Mesenchymal stem cell (in vitro differentiated cells and primary cell): ENCODE measurements at regions not wholly inside any gene's neighbourhood (a gene's known extent, or its start where the extent isn't known, plus 50 kb on each side); places are given as distances from the start of the nearest gene placed in this dataset.

Experiments used
- DNase-seq: peaks from one replicate; pipeline ENCODE4 v3.0.0-alpha.2; 2013
- H2AFZ ChIP-seq: one replicate; pipeline ENCODE4 v1.6.1; 2013; ENCODE audit warnings: low read depth, mild to moderate bottlenecking, control low read depth, inconsistent platforms, low read length, moderate library complexity
- H2AK5ac ChIP-seq: 2 replicates; pipeline ENCODE4 v1.6.1; 2013; ENCODE audit warnings: low read length, moderate library complexity, mild to moderate bottlenecking, inconsistent platforms; ENCODE audit not compliant: severe bottlenecking
- H2BK120ac ChIP-seq: one replicate; pipeline ENCODE4 v1.6.1; 2013; ENCODE audit warnings: low read depth, mild to moderate bottlenecking, inconsistent platforms, low read length, moderate library complexity
- H2BK12ac ChIP-seq, 2 experiments: one replicate each; pipeline ENCODE4 v1.6.1; 2013; ENCODE audit warnings: inconsistent platforms in 2 of 2, low read length in 2 of 2, mild to moderate bottlenecking in 2 of 2, moderate library complexity in 2 of 2, control low read depth in 1 of 2
- H2BK15ac ChIP-seq: one replicate; pipeline ENCODE4 v1.6.1; 2013; ENCODE audit warnings: mild to moderate bottlenecking, low read depth, inconsistent platforms; ENCODE audit not compliant: poor library complexity, severe bottlenecking
- H2BK5ac ChIP-seq: 2 replicates; pipeline ENCODE4 v1.6.1; 2013; ENCODE audit warnings: low read depth, mild to moderate bottlenecking, low read length, control low read depth, inconsistent platforms; ENCODE audit not compliant: poor library complexity, severe bottlenecking
- H3K14ac ChIP-seq, 2 experiments: one replicate each; pipeline ENCODE4 v1.6.1; 2013; ENCODE audit warnings: inconsistent platforms in 2 of 2, low read length in 2 of 2, control low read depth in 1 of 2, mild to moderate bottlenecking in 1 of 2, moderate library complexity in 1 of 2
- H3K18ac ChIP-seq, 2 experiments: one replicate each; pipeline ENCODE4 v1.6.1; 2013; ENCODE audit warnings: inconsistent platforms in 2 of 2, low read length in 2 of 2, control low read depth in 1 of 2, low read depth in 1 of 2, mild to moderate bottlenecking in 1 of 2
- H3K23ac ChIP-seq, 2 experiments: one replicate each; pipeline ENCODE4 v1.6.1; 2013; ENCODE audit warnings: inconsistent platforms in 2 of 2, low read length in 2 of 2, mild to moderate bottlenecking in 2 of 2, moderate library complexity in 2 of 2, control low read depth in 1 of 2
- H3K27ac ChIP-seq: 2 replicates; pipeline ENCODE4 v1.5.1; 2013; ENCODE audit warnings: mild to moderate bottlenecking, moderate library complexity, low read length, control low read depth, inconsistent platforms; ENCODE audit not compliant: poor library complexity, severe bottlenecking
- H3K27me3 ChIP-seq, 2 experiments: 2 replicates each; pipeline versions ENCODE4 v1.6.1 to v1.7.0; 2013; ENCODE audit warnings: low read length in 2 of 2, mild to moderate bottlenecking in 2 of 2, moderate library complexity in 2 of 2, control low read depth in 1 of 2, inconsistent platforms in 1 of 2; ENCODE audit not compliant: control insufficient read depth in 1 of 2, insufficient read depth in 1 of 2
- H3K36me3 ChIP-seq, 2 experiments: 2 replicates each; pipeline versions ENCODE4 v1.6.1 to v1.7.0; 2013; ENCODE audit warnings: low read length in 2 of 2, control low read depth in 1 of 2, inconsistent platforms in 1 of 2, low read depth in 1 of 2, mild to moderate bottlenecking in 1 of 2; ENCODE audit not compliant: insufficient read depth in 2 of 2, control insufficient read depth in 1 of 2
- H3K4ac ChIP-seq, 2 experiments: one replicate each; pipeline ENCODE4 v1.6.1; 2013; ENCODE audit warnings: inconsistent platforms in 2 of 2, low read length in 2 of 2, mild to moderate bottlenecking in 2 of 2, moderate library complexity in 2 of 2, control low read depth in 1 of 2, low read depth in 1 of 2
- H3K4me1 ChIP-seq: 2 replicates; pipeline ENCODE4 v1.6.1; 2013; ENCODE audit warnings: low read depth, low read length, control low read depth; ENCODE audit not compliant: control insufficient read depth, insufficient read depth
- H3K4me2 ChIP-seq: 2 replicates; pipeline ENCODE4 v1.6.1; 2013; ENCODE audit warnings: low read length, mild to moderate bottlenecking, inconsistent platforms; ENCODE audit not compliant: poor library complexity, severe bottlenecking
- H3K4me3 ChIP-seq, 2 experiments: 2 replicates each; pipeline versions ENCODE4 v1.5.1 to v1.7.0; 2013; ENCODE audit warnings: low read length in 2 of 2, mild to moderate bottlenecking in 2 of 2, control low read depth in 1 of 2, low read depth in 1 of 2; ENCODE audit not compliant: insufficient read depth in 1 of 2
- H3K79me1 ChIP-seq: replicated peaks from 2 replicates; pipeline ENCODE4 v1.6.1; 2013; ENCODE audit warnings: mild to moderate bottlenecking, control low read depth, low read length, inconsistent platforms; ENCODE audit not compliant: poor library complexity, severe bottlenecking
- H3K9ac ChIP-seq: 2 replicates; pipeline ENCODE4 v1.7.0; 2013; ENCODE audit warnings: mild to moderate bottlenecking, low read length, moderate library complexity
- H3K9me3 ChIP-seq: 2 replicates; pipeline ENCODE4 v1.7.0; 2013; ENCODE audit warnings: mild to moderate bottlenecking, low read length; ENCODE audit not compliant: control insufficient read depth
- H4K8ac ChIP-seq: one replicate; pipeline ENCODE4 v1.6.1; 2013; ENCODE audit warnings: inconsistent platforms, mild to moderate bottlenecking, low read length, moderate library complexity
- H4K91ac ChIP-seq: one replicate; pipeline ENCODE4 v1.6.1; 2013; ENCODE audit warnings: mild to moderate bottlenecking, low read length, inconsistent platforms
- WGBS: methylation state at CpG from one replicate; pipeline ENCODE4 v1.1.7; 2013; ENCODE audit warnings: mixed read lengths; 5-methylcytosine and 5-hydroxymethylcytosine counted together

GRCh38 chr6:67184405-67184804 is 1450.7 kb upstream of the ADGRB3 start:
- H3K36me3 ChIP-seq, result no peaks in the 10 kb centered on the region
- no peak overlapping the region for H3K4me3 ChIP-seq
- H3K27ac ChIP-seq, result no peak overlapping the region
- H3K27me3 ChIP-seq, result no peaks in the 10 kb centered on the region
- H2AK5ac ChIP-seq, result no peak overlapping the region
- H3K4ac ChIP-seq, result no peak overlapping the region
- no peaks in the 10 kb centered on the region for H3K79me1 ChIP-seq
- H2BK120ac ChIP-seq, result no peak overlapping the region
- H2BK12ac ChIP-seq, result no peak overlapping the region
- no peak overlapping the region for H3K23ac ChIP-seq
- DNase-seq, result no peak
- WGBS, result 95% methylated on average over 1 of the region's 1 CpG
- H3K4me1 ChIP-seq, result no peaks in the 10 kb centered on the region
- H4K91ac ChIP-seq, result no peak overlapping the region
- no peak overlapping the region for H2AFZ ChIP-seq
- H2BK5ac ChIP-seq, result no peak overlapping the region
- no peak overlapping the region for H2BK15ac ChIP-seq
- no peak overlapping the region for H3K9ac ChIP-seq
- H3K18ac ChIP-seq, result no peak overlapping the region
- no peak overlapping the region for H4K8ac ChIP-seq
- peaks cover 12% of the 10 kb centered on the region for H3K9me3 ChIP-seq
- no peak overlapping the region for H3K14ac ChIP-seq
- H3K4me2 ChIP-seq, result no peak overlapping the region

DNA sequence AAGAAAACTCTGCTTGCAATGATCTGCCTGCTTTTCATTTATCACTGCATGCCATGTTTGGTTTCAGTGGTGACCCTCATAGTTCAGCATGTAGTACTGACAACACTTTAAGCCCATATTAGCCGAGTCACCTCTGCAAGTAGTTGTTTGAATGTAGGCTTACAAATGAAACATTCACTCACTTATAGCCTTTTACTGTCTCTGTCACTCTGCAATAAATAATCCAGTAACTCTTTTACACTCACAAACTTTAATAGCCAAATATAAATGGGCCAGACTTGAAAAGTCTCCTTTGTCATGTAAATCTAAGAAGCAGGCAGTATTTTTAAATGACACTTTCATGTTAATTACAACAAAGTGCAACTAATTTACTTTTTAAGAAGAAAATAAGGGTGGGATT is 1460.0 kb upstream of the ADGRB3 start:
- H3K79me1 ChIP-seq, result no peaks in the 10 kb centered on the region
- H2AK5ac ChIP-seq, result no peak overlapping the region
- H3K4me3 ChIP-seq, result no peak overlapping the region
- no peak overlapping the region for H3K27ac ChIP-seq
- H3K36me3 ChIP-seq, result no peaks in the 10 kb centered on the region
- H3K4me2 ChIP-seq, result no peak overlapping the region
- H3K23ac ChIP-seq, result no peak overlapping the region
- H3K9ac ChIP-seq, result no peak overlapping the region
- peaks cover 4% of the 10 kb centered on the region for H3K9me3 ChIP-seq
- no peak overlapping the region for H4K91ac ChIP-seq
- H3K27me3 ChIP-seq, result no peaks in the 10 kb centered on the region
- H2BK120ac ChIP-seq, result no peak overlapping the region
- WGBS, result 60% methylated on average over 1 of the region's 1 CpG
- H2BK5ac ChIP-seq, result no peak overlapping the region
- H2BK15ac ChIP-seq, result no peak overlapping the region
- DNase-seq, result no peak
- no peak overlapping the region for H3K18ac ChIP-seq
- H3K4me1 ChIP-seq, result no peaks in the 10 kb centered on the region
- H3K4ac ChIP-seq, result no peak overlapping the region
- H4K8ac ChIP-seq, result no peak overlapping the region
- no peak overlapping the region for H2BK12ac ChIP-seq
- no peak overlapping the region for H2AFZ ChIP-seq
- H3K14ac ChIP-seq, result no peak overlapping the region

GRCh38 chr6:67165606-67166005 is 1458.6 kb upstream of the EYS start:
- no peak overlapping the region for H2BK12ac ChIP-seq
- H3K9me3 ChIP-seq, result peaks cover 15% of the 10 kb centered on the region
- no peak overlapping the region for H3K14ac ChIP-seq
- no peak overlapping the region for H3K23ac ChIP-seq
- no peak for DNase-seq
- no peak overlapping the region for H3K4me2 ChIP-seq
- no peak overlapping the region for H3K4me3 ChIP-seq
- no peaks in the 10 kb centered on the region for H3K27me3 ChIP-seq
- no peaks in the 10 kb centered on the region for H3K4me1 ChIP-seq
- H2AK5ac ChIP-seq, result no peak overlapping the region
- no peak overlapping the region for H4K8ac ChIP-seq
- no peak overlapping the region for H2AFZ ChIP-seq
- H2BK5ac ChIP-seq, result no peak overlapping the region
- H3K27ac ChIP-seq, result no peak overlapping the region
- H3K79me1 ChIP-seq, result no peaks in the 10 kb centered on the region
- H2BK120ac ChIP-seq, result no peak overlapping the region
- no peak overlapping the region for H2BK15ac ChIP-seq
- no peak overlapping the region for H3K9ac ChIP-seq
- no peaks in the 10 kb centered on the region for H3K36me3 ChIP-seq
- H3K4ac ChIP-seq, result no peak overlapping the region
- H4K91ac ChIP-seq, result no peak overlapping the region
- no peak overlapping the region for H3K18ac ChIP-seq
- 80% methylated on average over 1 of the region's 1 CpG for WGBS

- 56% methylated on average over 1 of the region's 1 CpG for WGBS
- Histone ChIP-seq H3K27ac (no peak overlapping the region), H3K4me2 (no peak overlapping the region), H4K8ac (no peak overlapping the region), H3K4me3 (no peak overlapping the region), H2AFZ (no peak overlapping the region), H2AK5ac (no peak overlapping the region), H2BK12ac (no peak overlapping the region), H2BK120ac (no peak overlapping the region), H3K36me3 (no peaks in the 10 kb centered on the region), H4K91ac (no peak overlapping the region), H3K14ac (no peak overlapping the region), H2BK5ac (no peak overlapping the region), H3K9me3 (peaks cover 16% of the 10 kb centered on the region), H3K27me3 (no peaks in the 10 kb centered on the region), H3K4ac (no peak overlapping the region), H3K18ac (no peak overlapping the region), H3K4me1 (no peaks in the 10 kb centered on the region), H3K79me1 (no peaks in the 10 kb centered on the region), H3K9ac (no peak overlapping the region), H3K23ac (no peak overlapping the region), H2BK15ac (no peak overlapping the region)
- no peak for DNase-seq
Measured at GRCh38 chr6:67160820-67161219, 1453.8 kb upstream of the EYS start.
